Liver (tissue), 8 donors: ENCODE measurements at regions not wholly inside any gene's neighbourhood (a gene's known extent, or its start where the extent isn't known, plus 50 kb on each side); places are given as distances from the start of the nearest gene placed in this dataset.

Experiments used
- DNase-seq: peaks from one replicate; pipeline ENCODE4 v3.0.0-alpha.2; 2017; ENCODE audit warnings: low spot score
- H3K27ac ChIP-seq, 2 donors: one replicate each; pipeline ENCODE4 v1.7.0; 2013; ENCODE audit warnings: inconsistent platforms in 2 of 2, low read length in 2 of 2, control low read depth in 1 of 2, low read depth in 1 of 2, mild to moderate bottlenecking in 1 of 2
- H3K27me3 ChIP-seq, 4 donors: one replicate each; pipeline versions ENCODE4 v1.6.1 to v1.7.0; 2013; ENCODE audit warnings: low read length in 3 of 4, inconsistent platforms in 1 of 4, mild to moderate bottlenecking in 1 of 4, moderate library complexity in 1 of 4; ENCODE audit not compliant: control insufficient read depth in 4 of 4, insufficient read depth in 4 of 4
- H3K36me3 ChIP-seq, 4 donors: one replicate each; pipeline versions ENCODE4 v1.6.1 to v1.7.0; 2013; ENCODE audit warnings: low read length in 3 of 4, mild to moderate bottlenecking in 3 of 4, low read depth in 1 of 4, moderate library complexity in 1 of 4; ENCODE audit not compliant: control insufficient read depth in 4 of 4, insufficient read depth in 3 of 4
- H3K4me1 ChIP-seq, 4 donors: one replicate each; pipeline versions ENCODE4 v1.6.1 to v1.7.0; 2013; ENCODE audit warnings: low read length in 3 of 4, mild to moderate bottlenecking in 3 of 4, moderate library complexity in 1 of 4; ENCODE audit not compliant: control insufficient read depth in 4 of 4, insufficient read depth in 4 of 4
- H3K4me3 ChIP-seq, 3 donors: one replicate each; pipeline versions ENCODE4 v1.6.1 to v1.7.0; 2013; ENCODE audit warnings: low read length in 3 of 3, control low read depth in 1 of 3, low read depth in 1 of 3, mild to moderate bottlenecking in 1 of 3
- H3K9ac ChIP-seq, 2 donors: one replicate each; pipeline ENCODE4 v1.7.0; 2013; ENCODE audit warnings: low read length in 2 of 2, mild to moderate bottlenecking in 2 of 2, moderate library complexity in 2 of 2, control low read depth in 1 of 2, low read depth in 1 of 2
- H3K9me3 ChIP-seq, 4 donors: one replicate each; pipeline versions ENCODE4 v1.6.1 to v1.7.0; 2013; ENCODE audit warnings: low read length in 3 of 4; ENCODE audit not compliant: control insufficient read depth in 4 of 4
- EGR1 ChIP-seq, 2 donors: IDR thresholded peaks; 2 replicates each; pipeline ENCODE4 v1.6.1; 2016 to 2018; ENCODE audit warnings: antibody characterized with exemption in 2 of 2, low read depth in 2 of 2
- FOXA1 ChIP-seq: IDR thresholded peaks from 2 replicates; pipeline ENCODE4 v1.6.1; 2016; ENCODE audit warnings: antibody characterized with exemption
- FOXA2 ChIP-seq: IDR thresholded peaks from 2 replicates; pipeline ENCODE4 v1.6.1; 2016; ENCODE audit warnings: antibody characterized with exemption
- GABPA ChIP-seq, 2 donors: IDR thresholded peaks in 1 of 2; conservative IDR thresholded peaks in 1 of 2; 2 replicates each; pipeline ENCODE4 v1.6.1; 2016; ENCODE audit warnings: antibody characterized with exemption in 2 of 2, mild to moderate bottlenecking in 1 of 2, moderate library complexity in 1 of 2
- HNF4A ChIP-seq, 2 donors: conservative IDR thresholded peaks; 2 replicates each; pipeline ENCODE4 v1.6.1; 2016; ENCODE audit warnings: antibody characterized with exemption in 2 of 2, mild to moderate bottlenecking in 2 of 2
- HNF4G ChIP-seq: IDR thresholded peaks from 2 replicates; pipeline ENCODE4 v1.6.1; 2016; ENCODE audit warnings: antibody characterized with exemption
- JUND ChIP-seq, 2 donors: IDR thresholded peaks; 2 replicates each; pipeline ENCODE4 v1.6.1; 2016; ENCODE audit warnings: antibody characterized with exemption in 2 of 2
- MAX ChIP-seq: IDR thresholded peaks from 2 replicates; pipeline ENCODE4 v1.6.1; 2016; ENCODE audit warnings: antibody characterized with exemption
- NR2F2 ChIP-seq: IDR thresholded peaks from 2 replicates; pipeline ENCODE4 v1.6.1; 2016; ENCODE audit warnings: antibody characterized with exemption
- RAD21 ChIP-seq, 2 donors: IDR thresholded peaks; 2 replicates each; pipeline ENCODE4 v1.6.1; 2016; ENCODE audit warnings: antibody characterized with exemption in 2 of 2, mild to moderate bottlenecking in 2 of 2
- RXRA ChIP-seq, 2 donors: IDR thresholded peaks; 2 replicates each; pipeline ENCODE4 v1.6.1; 2017 to 2018; ENCODE audit warnings: antibody characterized with exemption in 2 of 2, mild to moderate bottlenecking in 1 of 2
- SP1 ChIP-seq: IDR thresholded peaks from 2 replicates; pipeline ENCODE4 v1.6.1; 2018; ENCODE audit warnings: antibody characterized with exemption, mild to moderate bottlenecking
- TAF1 ChIP-seq: conservative IDR thresholded peaks from 2 replicates; pipeline ENCODE4 v1.6.1; 2016; ENCODE audit warnings: antibody characterized with exemption, mild to moderate bottlenecking
- YY1 ChIP-seq: IDR thresholded peaks from 2 replicates; pipeline ENCODE4 v1.6.1; 2016; ENCODE audit warnings: antibody characterized with exemption, mild to moderate bottlenecking
- ZBTB33 ChIP-seq: IDR thresholded peaks from 2 replicates; pipeline ENCODE4 v1.6.1; 2016; ENCODE audit warnings: antibody characterized with exemption
- WGBS: extraction: QIAGEN DNeasy Blood & Tissue Kit; methylation state at CpG from one replicate; pipeline ENCODE4 v1.1.7; 2013; 5-methylcytosine and 5-hydroxymethylcytosine counted together
- TF ChIP-seq, protein P1 (sequence below): IDR thresholded peaks from 2 replicates; pipeline ENCODE4 v1.6.1; 2016; ENCODE audit warnings: antibody characterized with exemption
- TF ChIP-seq, protein P2 (sequence below): fragments of 150-350 bp; IDR thresholded peaks from 2 replicates; pipeline ENCODE4 v1.5.1; 2017; ENCODE audit warnings: improper control_type of control experiment, low read depth, low read length; ENCODE audit not compliant: missing input control
- TF ChIP-seq, protein P3 (sequence below): IDR thresholded peaks from 2 replicates; pipeline ENCODE4 v1.6.1; 2016; ENCODE audit warnings: antibody characterized with exemption, mild to moderate bottlenecking
- donor health status: healthy.
- donor health status: healthy.
- donor health status: healthy.
- donor health status: healthy.
- donor health status: healthy.

GRCh38 chr13:94878602-94879165 is 166.3 kb upstream of the SOX21 start:
- DNase-seq: no peak
- Histone ChIP-seq H3K9ac (no peak overlapping the region), H3K9me3 (peaks cover 0 to 2% (median 0%) of the 10 kb centered on the region in 4 donors), H3K4me1 (no peaks in the 10 kb centered on the region), H3K36me3 (no peaks in the 10 kb centered on the region), H3K27me3 (no peaks in the 10 kb centered on the region), H3K4me3 (no peak overlapping the region), H3K27ac (no peak overlapping the region)
- 74% methylated on average over 7 of the region's 7 CpGs for WGBS
- TF ChIP-seq, protein P1, sequence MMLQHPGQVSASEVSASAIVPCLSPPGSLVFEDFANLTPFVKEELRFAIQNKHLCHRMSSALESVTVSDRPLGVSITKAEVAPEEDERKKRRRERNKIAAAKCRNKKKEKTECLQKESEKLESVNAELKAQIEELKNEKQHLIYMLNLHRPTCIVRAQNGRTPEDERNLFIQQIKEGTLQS: no peak
- TF ChIP-seq HNF4A (conservative IDR thresholded peaks at IDR 0.05) (no peak), HNF4G (no peak), GABPA (IDR thresholded peaks at IDR 0.05 in 1 of 2, conservative IDR thresholded peaks at IDR 0.05 in 1 of 2) (no peak)

GRCh38 chr13:94864474-94864873 is 152.1 kb upstream of the SOX21 start:
- no peak overlapping the region for H3K27ac ChIP-seq
- no peak overlapping the region for H3K9ac ChIP-seq
- WGBS: 63% methylated on average over 6 of the region's 6 CpGs
- peaks cover 0 to 9% (median 0%) of the 10 kb centered on the region in 4 donors for H3K4me1 ChIP-seq
- no peaks in the 10 kb centered on the region for H3K36me3 ChIP-seq
- no peak overlapping the region for H3K4me3 ChIP-seq
- no peak for DNase-seq
- no peak for TF ChIP-seq RXRA (IDR thresholded peaks at IDR 0.05)
- TF ChIP-seq, protein P1: no peak
- TF ChIP-seq HNF4G: no peak
- TF ChIP-seq YY1: no peak
- no peak for TF ChIP-seq ZBTB33
- no peak for TF ChIP-seq EGR1 (IDR thresholded peaks at IDR 0.05; ENCODE audit: low read depth in 2 of 2)
- no peak for TF ChIP-seq RAD21 (IDR thresholded peaks at IDR 0.05)
- TF ChIP-seq FOXA1: no peak
- no peak for TF ChIP-seq FOXA2
- no peak for TF ChIP-seq HNF4A (conservative IDR thresholded peaks at IDR 0.05)
- TF ChIP-seq, protein P2, sequence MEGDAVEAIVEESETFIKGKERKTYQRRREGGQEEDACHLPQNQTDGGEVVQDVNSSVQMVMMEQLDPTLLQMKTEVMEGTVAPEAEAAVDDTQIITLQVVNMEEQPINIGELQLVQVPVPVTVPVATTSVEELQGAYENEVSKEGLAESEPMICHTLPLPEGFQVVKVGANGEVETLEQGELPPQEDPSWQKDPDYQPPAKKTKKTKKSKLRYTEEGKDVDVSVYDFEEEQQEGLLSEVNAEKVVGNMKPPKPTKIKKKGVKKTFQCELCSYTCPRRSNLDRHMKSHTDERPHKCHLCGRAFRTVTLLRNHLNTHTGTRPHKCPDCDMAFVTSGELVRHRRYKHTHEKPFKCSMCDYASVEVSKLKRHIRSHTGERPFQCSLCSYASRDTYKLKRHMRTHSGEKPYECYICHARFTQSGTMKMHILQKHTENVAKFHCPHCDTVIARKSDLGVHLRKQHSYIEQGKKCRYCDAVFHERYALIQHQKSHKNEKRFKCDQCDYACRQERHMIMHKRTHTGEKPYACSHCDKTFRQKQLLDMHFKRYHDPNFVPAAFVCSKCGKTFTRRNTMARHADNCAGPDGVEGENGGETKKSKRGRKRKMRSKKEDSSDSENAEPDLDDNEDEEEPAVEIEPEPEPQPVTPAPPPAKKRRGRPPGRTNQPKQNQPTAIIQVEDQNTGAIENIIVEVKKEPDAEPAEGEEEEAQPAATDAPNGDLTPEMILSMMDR: no peak
- TF ChIP-seq, protein P3, sequence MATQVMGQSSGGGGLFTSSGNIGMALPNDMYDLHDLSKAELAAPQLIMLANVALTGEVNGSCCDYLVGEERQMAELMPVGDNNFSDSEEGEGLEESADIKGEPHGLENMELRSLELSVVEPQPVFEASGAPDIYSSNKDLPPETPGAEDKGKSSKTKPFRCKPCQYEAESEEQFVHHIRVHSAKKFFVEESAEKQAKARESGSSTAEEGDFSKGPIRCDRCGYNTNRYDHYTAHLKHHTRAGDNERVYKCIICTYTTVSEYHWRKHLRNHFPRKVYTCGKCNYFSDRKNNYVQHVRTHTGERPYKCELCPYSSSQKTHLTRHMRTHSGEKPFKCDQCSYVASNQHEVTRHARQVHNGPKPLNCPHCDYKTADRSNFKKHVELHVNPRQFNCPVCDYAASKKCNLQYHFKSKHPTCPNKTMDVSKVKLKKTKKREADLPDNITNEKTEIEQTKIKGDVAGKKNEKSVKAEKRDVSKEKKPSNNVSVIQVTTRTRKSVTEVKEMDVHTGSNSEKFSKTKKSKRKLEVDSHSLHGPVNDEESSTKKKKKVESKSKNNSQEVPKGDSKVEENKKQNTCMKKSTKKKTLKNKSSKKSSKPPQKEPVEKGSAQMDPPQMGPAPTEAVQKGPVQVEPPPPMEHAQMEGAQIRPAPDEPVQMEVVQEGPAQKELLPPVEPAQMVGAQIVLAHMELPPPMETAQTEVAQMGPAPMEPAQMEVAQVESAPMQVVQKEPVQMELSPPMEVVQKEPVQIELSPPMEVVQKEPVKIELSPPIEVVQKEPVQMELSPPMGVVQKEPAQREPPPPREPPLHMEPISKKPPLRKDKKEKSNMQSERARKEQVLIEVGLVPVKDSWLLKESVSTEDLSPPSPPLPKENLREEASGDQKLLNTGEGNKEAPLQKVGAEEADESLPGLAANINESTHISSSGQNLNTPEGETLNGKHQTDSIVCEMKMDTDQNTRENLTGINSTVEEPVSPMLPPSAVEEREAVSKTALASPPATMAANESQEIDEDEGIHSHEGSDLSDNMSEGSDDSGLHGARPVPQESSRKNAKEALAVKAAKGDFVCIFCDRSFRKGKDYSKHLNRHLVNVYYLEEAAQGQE: no peak
- TF ChIP-seq MAX: no peak
- TF ChIP-seq SP1: no peak
- no peak for TF ChIP-seq NR2F2
- no peak for TF ChIP-seq TAF1
- no peak for TF ChIP-seq JUND (IDR thresholded peaks at IDR 0.05)
- TF ChIP-seq GABPA (IDR thresholded peaks at IDR 0.05 in 1 of 2, conservative IDR thresholded peaks at IDR 0.05 in 1 of 2): no peak
- no peaks in the 10 kb centered on the region for H3K27me3 ChIP-seq
- H3K9me3 ChIP-seq: no peaks in the 10 kb centered on the region
